ENCODE measurements at regions not wholly inside any gene's neighbourhood (a gene's known extent, or its start where the extent isn't known, plus 50 kb on each side); places are given as distances from the start of the nearest gene placed in this dataset.
"Not testable (repeated sequence)": the region's sequence is repeated elsewhere in the genome, so short reads cannot be mapped to it uniquely, and the experiment has no call there.

DNA sequence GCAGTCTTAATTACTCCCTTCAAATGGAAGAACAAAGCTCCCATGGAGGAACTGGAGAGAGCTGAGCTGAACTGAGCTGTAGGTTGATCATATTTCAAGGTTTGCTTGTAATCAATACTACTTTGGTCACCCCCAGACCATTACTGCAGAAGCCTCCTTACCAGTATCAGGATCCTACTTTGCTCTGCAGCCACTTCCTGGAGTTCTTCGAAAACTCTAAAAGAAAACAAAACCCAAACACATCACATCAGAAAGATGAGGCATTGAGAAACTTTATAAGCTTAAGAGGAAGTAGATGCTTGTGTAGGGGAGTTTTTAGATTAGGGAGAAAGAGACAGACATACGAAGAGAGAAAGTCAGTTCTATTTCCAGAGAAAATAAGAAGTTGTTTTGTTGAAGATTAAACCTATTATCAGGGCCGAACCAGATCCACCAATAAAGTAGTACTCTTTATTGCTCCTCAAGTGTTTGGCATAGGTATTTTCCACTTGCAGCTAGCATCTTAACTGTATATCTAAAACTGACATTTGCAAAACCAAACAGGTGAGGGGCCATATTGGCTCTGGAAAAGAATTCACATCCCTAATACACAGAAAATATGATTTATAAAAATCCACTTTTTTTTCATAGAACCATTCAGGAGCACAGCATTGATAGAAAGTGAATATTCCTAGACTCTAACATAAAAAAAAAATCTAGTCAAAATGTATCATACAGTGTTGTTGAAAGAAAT, 166.9 kb upstream of the KLF7 start:
- DNase-seq = no peak

DNA sequence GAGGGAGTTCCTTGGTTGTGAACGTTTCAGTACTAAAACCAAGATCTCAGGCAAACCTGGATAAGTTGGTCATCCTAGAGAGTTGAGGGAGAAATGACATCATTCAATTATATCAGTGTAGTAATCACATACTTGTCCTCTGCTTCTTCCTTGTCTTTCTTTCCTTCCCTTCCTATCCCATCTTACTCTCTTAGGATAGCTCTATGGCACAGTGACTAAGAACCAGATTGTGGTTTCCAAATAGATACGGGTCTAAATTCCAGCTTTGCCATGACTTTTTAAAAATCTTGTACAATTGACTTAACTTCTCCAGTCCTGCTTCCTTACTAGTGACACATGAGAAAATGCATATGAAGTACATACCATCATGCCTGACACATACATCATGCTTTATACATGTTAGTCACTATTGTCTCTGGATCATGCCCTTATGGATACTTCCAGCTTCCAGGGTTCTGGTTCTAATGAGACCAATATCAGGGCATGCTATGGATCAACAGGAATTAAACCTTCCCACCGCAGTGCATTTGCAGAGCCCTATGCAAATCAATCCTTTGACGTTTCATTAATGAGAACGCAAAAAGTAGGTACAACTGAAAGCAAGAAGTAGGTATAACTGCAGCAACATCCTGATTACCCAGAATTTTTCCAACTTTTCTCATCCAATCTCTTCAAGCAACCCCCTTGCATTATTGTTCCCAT, 168.0 kb upstream of the KLF7 start:
- DNase-seq = no peak

DNA sequence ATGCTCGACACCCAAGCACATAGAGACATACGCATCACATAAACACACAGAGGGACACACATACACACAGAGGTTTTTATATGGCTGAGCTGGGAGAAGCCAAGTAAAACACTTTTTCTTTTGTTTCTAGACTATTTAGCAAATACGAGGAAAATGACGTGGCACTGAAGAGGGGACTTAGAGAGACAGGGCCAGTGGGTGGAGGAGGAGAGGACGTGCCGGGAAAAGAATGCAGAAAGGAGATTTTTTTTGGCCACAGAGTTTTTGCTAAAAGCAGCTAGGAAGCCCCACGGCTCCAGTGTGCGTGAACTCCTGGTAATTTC, 168.5 kb upstream of the KLF7 start:
- DNase-seq = no peak

DNA sequence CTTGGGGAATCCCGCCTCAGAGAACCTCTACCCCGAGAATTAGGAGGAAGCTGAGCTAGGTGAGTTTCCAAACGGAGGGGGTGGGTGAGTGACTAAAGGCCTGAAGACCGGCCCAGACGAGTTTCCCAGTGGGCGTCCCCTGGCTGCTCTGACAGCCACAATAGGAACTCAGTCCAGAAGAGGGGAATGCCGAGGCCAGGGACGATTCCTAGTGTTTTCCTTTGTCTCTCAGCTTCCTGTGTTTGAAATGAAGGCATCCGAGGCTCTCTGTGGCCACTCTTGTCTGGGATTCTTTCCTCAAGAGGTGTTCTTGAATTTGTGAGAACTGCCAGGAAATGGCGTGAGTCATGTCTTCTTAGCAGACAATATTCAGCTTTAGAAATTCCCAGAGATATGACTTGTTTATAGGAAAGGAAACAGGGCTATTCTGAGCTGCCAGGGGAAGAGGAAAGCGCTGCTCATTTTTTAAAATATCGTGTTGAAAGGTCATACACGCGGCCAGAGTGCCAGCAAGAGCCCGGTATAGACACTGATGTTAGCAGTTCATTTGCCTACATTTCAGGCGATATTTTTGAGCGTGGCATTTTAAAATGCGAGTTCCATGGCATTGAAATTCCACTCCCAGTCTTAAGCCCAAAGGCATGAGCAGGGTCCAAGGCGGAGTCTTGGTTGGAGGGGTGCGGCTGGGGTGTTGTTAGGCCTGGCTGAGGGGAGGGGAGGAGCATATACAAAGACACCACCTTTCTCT, 169.1 kb upstream of the KLF7 start:
- peak; percentile 60 for DNase-seq

DNA sequence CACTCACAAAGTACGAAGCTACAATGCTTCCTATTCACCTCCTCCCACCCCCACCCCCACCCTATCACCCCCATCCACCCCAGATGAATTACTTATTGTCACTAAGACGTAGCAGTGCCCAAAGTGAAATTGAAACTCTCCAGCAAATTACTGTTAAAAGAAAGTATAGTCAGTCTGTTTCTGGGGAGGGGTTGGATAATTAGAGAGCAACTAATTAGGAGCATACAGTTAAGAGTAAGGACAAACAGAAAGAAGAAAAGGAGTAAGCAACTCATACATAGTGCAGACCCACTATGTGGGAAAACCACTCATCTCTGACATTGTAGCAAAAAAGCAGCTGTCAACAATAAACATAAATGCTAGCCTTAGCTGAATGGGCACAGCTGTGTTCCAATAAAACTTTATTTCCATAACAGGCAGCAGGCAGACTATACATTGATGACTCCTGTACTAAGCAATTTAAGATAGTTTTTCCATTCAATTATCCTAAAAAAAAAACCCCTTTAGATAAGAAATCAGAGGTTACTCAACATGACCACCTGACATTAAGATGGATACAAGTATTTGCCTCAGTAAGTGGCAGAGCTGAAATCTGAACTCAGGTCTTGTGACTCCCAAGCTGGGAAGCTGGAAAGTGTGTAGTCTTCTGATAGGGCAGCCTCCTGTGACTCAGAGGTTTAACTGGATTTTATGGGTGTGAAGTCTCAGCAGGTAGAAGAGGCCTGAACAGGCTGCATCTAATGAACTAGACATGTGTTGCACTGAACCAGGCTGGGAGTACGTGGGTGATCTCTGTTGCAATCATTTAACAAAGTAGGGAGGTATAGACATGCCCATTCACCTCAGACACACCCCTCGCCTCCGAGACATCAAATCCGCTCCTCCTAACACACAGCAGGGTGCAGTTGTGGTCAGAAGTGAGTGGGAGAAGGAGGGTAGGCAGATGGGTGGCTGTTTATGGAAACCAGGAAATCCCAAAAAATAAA, 171.8 kb upstream of the KLF7 start:
- peak; percentile 33 for DNase-seq

DNA sequence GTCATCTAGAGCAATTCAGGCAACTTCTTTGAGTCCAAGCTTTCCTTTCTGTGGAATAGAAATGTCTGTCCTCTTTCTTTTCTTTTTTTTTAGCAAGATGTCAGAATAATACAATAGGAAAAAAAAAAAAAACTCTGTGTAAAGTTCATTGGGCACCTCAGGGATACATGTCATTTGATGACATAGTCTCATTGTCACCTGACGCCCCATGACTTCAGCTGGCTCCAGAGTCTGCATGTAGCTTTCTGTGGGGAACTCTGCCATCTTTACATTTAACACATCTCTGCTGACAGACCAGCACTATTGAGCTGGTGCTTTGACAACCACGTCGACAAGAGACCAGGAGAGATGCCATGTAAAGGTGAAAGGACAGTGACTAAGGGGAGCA, 172.5 kb upstream of the KLF7 start:
- DNase-seq = no peak

DNA sequence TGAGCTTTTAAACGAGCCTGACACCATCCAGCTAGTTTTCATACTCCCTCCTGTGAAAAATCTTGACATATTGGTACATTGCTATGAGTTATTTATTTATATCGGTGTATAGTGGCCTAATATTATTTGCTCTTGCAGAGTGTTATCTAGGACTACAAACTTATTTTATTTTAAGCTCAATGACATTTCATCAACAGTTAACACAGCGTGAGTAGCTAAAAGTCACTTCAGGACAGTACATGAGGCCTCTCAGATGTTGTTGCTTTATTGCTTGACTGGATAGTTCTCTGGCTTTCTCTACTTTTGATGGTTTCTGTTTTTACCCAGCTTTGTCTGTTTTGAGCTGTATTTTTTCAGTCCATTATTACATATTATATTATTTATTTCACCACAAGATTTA, 172.9 kb upstream of the KLF7 start:
- DNase-seq = no peak

DNA sequence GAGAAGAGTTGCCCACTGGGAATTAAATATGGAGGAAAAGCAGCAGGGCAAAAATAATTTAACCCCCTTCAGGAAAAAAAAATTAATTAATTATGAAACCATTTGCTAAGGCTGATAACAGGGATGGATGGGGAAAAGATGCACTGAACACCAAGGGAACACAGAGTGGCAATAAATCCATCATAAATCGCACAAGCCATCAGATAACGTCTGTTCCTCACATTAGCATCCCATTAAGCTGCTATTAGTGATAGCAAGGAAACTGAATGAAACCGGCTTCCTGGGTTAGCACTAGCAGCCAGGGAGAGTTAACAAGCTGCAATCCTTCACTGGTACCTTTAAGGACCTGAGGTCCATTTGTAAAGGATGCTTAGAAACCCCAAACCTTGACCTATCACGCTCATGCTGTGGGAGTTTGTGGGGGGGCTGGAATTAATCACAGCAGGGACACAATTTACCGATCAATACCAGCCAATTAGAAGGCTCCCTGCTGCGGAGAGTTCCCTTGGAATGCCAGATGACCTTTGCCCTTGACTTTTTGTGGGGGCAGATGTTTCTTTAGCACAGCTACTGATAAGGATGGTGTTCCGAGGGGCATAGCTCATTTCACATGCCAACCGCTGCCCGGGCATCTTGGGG, 175.5 kb upstream of the KLF7 start:
- no peak for DNase-seq

DNA sequence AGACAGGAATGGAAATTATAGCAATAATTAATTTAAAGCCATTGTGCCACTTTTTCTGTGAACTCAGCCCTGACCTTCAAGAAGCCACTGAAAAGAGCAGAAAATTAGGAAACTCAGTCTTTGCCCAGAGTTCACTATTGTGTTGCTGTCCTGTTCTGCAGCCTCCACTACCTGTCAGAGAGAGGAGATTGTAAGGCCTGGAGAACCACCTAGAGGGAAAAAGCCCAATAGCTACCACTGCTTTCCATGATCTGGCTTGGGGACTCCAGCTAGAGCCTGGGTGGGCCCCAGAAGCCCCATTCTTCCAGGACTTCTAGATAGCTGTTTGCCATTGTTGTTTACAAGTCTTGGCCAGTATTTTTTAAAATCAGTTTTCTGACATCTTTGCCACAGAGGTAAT, 176.1 kb upstream of the KLF7 start:
- no peak for DNase-seq

DNA sequence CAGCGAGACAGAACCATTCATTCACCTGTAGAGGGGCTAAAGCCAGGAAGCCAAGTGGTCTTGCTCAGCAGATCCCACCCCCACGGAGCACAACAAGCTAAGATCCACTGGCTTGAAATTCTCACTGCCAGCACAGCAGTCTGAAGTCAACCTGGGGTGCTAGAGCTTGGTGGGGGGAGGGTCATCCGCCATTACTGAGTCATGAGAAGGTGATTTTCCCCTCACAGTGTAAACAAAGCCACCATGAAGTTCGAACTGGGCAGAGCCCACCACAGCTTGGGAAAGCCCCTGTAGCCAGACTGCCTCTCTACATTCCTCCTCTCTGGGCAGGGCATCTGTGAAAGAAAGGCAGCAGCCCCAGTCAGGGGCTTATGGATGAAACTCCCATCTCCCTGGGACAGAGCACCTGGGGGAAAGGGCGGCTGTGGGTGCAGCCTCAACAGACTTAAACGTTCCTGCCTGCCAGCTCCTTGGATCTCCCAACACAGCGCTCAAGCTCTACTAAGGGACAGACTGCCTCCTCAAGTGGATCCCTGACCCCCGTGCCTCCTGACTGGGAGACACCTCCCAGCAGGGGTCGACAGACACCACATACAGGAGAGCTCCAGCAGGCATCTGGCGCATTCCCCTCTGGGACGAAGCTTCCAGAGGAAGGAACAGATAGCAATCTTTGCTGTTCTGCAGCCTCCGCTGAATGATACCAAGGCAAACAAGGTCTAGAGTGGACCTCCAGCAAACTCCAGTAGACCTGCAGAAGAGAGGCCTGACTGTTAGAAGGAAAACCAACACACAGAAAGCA, 179.0 kb upstream of the KLF7 start:
- not testable (repeated sequence) for DNase-seq

DNA sequence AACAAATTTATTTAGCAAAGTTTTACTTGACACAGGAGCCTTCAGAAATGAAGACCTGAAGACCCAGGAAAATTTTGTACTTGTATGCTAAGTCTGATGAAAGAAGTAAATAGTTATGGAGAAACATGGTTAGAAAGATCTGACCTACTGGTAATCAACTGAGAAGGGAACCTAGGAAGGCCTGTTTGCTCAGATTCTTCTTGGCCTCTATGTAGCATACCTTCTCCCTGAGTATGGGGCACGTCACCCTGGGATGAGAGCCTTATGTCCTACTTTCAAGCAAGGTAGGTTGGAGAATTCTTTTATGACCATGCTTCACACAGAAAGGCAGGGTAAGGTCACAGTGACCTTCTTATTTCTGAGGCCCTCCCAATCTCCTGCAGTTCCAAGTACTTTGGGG, 178.6 kb upstream of the CREB1 start:
- no peak for DNase-seq

DNA sequence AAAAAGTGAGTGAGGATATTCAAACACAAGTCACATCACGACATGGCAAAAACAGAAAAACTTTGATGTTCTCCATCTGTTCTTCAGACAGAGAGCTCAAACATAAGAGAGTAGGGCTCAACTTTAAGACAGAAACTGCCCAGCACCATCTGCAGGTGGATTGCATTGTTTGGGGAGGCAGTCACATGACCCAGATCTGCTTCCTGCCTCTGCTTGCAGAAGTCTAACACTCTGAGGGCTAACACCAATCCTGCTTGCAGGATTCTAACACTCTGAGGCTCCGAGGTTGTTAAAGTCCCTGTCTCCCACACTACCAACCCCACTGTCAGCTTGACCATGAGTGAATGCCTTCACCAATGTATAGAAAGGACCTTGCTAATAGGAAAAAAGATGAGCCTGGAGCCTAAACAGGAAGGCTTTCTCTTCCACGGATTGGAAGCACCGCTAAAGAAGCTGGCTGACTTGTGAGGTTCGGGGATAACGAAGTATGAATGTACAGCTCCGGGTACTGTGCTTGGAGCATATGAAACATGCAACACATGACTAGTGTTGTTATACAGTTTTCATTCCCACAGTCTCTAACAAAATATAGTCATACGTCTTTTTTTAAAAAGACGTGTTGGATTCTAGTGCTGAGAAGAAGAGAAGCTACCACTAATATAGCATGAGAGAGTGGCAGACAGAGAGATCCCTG, 176.6 kb upstream of the CREB1 start:
- DNase-seq = no peak

DNA sequence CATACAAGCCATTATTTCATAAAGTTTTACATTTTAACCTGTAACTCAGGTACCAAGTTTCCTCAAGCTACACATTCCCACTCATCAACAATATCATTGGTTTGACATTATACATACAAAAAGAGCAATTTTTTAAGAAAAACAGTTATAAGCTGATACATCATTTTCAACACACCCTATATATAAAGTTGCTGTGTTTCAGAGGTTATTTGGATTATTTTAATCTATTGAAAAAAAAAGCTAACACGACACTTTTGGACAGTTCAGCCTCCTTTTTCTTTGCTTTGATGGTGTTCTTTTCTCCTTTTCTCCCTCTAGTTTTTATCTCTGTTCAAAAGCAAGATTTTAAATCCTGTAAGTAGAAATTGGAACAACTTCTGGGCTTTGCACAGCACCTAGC, 175.9 kb upstream of the CREB1 start:
- no peak for DNase-seq

DNA sequence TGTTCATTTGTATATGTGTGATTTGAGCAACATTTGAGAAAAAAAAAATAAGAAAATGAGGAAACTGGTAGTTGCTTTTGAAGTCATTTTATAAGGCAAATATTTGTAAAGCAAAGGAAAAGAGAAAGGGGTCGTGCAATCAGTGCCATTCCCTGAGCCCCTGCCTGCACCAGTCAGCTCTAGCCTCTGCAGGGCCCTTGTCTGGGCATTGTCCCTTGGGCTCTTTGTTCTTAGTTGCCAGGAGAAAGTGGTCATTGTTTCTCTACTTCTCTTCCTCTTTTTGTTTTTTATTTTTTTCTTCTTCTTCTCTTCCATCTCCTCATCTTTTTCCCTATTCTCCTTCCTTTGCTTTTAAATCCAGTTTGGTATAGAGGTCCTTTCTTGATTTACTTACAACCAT, 175.3 kb upstream of the CREB1 start:
- no peak for DNase-seq

DNA sequence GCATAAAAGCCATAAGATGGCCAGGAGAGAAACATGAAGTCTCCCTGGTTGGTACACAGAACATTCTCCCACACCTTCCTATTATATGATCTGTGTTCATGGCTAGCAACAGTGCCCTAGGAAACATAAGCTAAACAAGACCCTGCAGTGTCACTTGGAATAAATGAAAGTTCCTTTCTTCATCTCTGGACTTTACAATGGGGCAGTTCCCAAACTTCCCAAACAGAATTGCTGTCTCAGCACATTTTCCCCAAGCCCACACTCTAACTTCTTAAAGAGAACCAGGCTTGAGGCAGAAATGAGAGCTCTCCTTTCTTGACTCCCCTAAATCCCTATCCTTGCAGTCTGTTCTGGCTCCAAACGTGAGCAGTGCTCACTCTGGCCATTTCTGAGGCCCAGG, 173.2 kb upstream of the CREB1 start:
- no peak for DNase-seq

DNA sequence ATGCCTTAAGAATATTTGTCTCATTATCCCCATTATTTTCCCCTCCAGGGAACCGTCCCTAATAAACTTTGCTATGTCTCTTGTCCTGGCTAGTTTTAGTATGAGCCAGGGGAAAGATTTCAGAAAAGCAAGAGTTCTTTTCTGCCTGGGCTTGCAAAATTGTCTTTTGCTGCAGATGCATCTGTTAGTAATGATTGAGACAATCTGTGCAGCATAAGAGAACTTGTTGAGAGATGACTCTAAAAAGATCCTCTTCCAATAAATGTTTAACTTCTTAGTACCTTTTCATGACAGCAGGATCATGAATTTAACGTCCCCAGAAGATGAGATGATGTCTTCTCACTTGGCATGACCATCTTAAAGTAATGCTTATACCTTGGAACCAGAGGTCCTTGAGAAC, 172.5 kb upstream of the CREB1 start:
- DNase-seq = no peak

DNA sequence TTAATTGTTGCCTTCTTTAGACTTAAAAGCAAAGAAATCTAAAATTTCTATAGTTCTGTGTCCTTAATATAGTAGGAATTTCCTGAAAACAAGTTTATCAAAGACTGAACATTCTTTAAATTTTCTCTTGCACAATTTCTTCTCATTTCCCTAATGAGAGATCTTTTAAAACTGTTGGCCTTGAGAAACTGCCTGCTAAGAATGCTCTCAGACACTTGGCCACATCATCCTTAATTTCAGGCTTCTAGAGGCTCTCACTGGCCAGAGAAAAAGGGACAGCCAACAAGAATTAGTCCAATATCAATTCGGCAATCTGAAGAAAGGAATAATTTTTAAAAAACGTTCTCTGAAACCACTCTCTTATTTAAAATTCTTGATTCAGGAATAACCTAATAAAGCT, 167.0 kb upstream of the CREB1 start:
- no peak for DNase-seq

DNA sequence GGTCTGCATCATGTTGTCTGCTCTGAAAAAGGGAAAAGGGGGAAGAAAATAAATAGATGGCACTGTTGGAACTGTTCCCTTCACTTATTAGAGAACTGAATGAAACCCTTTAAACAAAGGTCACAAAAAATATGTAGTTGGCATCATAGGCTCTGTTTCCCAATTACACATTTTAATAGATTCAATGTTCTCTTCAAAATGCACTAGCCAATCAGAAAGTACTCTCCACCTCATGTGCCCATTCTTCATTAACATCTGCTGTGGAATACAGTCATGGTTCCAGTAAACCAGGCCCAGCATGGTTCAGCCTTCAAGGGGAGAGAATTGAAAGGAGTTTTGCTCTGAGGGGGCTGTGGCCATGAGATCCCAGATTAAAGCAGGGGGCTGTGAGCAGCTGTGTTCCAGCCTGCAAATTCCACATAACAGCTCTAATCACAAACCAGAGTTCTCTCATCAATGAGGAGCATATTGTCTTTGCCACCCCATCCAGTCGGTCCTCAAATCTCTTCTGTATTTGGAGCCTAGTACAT, 165.9 kb upstream of the CREB1 start:
- no peak for DNase-seq

DNA sequence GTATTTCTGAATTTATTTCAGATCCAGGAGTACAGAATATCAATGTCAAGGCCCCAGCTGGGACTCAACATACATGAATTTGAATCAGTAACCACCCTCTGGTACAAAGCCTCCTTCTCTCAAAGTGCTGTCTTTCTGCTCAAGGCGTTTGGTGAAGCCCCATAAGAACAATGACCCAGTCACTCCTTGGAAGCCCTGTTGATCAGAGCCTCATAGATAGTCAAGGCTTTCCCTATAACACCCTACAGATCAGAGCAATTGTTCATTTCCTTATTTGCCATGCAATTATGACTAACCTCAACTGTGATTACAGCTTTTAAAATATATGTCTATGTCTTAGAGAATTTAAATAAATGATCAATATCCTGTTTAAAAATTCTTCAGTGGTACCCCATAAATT, 159.1 kb upstream of the CREB1 start:
- no peak for DNase-seq

DNA sequence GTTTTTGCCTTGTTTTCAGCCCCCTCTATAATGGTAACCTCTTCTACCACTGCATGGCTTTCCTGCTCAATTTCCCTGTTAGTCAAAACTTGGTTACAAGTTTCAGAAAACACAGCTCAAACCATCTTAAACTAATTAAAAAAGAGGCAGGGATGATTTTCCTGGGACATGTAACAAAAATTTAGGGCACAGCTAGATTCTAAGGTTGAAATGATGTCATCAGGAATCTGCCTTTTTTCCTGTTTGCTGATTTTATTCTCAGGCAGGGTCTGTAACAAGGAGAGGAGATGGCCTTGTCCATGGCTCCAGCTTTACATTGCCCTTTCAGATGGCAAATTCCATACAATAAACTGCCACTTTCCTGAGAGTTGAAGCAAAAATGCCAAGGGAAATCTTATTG, 157.9 kb upstream of the CREB1 start:
- no peak for DNase-seq

DNA sequence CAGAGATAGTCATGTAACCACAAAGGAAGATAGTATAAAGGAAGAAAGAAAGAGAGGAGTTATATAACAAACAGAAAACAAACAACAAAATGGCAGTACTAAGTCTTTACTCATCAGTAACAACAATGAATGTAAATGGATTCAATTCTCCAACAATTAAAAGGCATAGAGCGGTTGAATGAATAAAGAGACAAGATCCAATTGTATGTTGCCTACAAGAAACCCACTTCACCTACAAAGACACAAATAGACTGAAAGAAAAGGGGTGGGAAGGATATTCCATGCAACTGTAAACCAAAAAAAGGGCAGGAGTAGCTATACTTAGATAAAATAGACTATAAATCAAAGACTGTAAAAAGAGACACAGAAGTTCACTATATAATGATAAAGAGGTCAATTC, 157.3 kb upstream of the CREB1 start:
- no peak for DNase-seq

All from stimulated activated CD4-positive, alpha-beta T cell treated with anti-CD3 and anti-CD28 coated beads, Interleukin-4, amount 100 ng/mL, for 24 hours (primary cell).